NCI-H524 treated with DMSO at 0.1 percent for 48 hours (cell line): ENCODE measurements at regions not wholly inside any gene's neighbourhood (a gene's known extent, or its start where the extent isn't known, plus 50 kb on each side); places are given as distances from the start of the nearest gene placed in this dataset.
"Not testable (repeated sequence)": the region's sequence is repeated elsewhere in the genome, so short reads cannot be mapped to it uniquely, and the experiment has no call there.

Source experiments
- DNase-seq: peaks from one replicate; lab custom pipeline; 2025; lab: John Stamatoyannopoulos, UW

GRCh38 chr2:176763851-176764404, 448.7 kb upstream of the HNRNPA3 start:
- DNase-seq = no peak

GRCh38 chr2:176764921-176765320, 447.7 kb upstream of the HNRNPA3 start:
- DNase-seq = no peak

GRCh38 chr2:176766005-176766404, 446.6 kb upstream of the HNRNPA3 start:
- DNase-seq = no peak

- peak; percentile 48 for DNase-seq
Measured at GRCh38 chr2:176768185-176768584, 444.4 kb upstream of the HNRNPA3 start.

- no peak for DNase-seq
Measured at GRCh38 chr2:176769021-176769420, 443.6 kb upstream of the HNRNPA3 start.

- no peak for DNase-seq
Measured at GRCh38 chr2:176769499-176770370, 442.9 kb upstream of the HNRNPA3 start.

GRCh38 chr2:176772816-176773215, 439.8 kb upstream of the HNRNPA3 start:
- DNase-seq = no peak

GRCh38 chr2:176774766-176775451, 437.7 kb upstream of the HNRNPA3 start:
- DNase-seq = no peak

- no peak for DNase-seq
Measured at GRCh38 chr2:176777262-176777661, 435.3 kb upstream of the HNRNPA3 start.

GRCh38 chr2:176779917-176780316, 432.7 kb upstream of the HNRNPA3 start:
- DNase-seq = no peak

GRCh38 chr2:176780348-176780747, 432.2 kb upstream of the HNRNPA3 start:
- no peak for DNase-seq

- no peak for DNase-seq
Measured at GRCh38 chr2:176781570-176782217, 430.9 kb upstream of the HNRNPA3 start.

- no peak for DNase-seq
Measured at GRCh38 chr2:176784633-176785200, 427.9 kb upstream of the HNRNPA3 start.

GRCh38 chr2:176789751-176790150, 422.8 kb upstream of the HNRNPA3 start:
- DNase-seq = no peak

GRCh38 chr2:176790468-176790867, 422.1 kb upstream of the HNRNPA3 start:
- DNase-seq = no peak

- DNase-seq = no peak
Measured at GRCh38 chr2:176793792-176794191, 418.8 kb upstream of the HNRNPA3 start.

GRCh38 chr2:176794392-176794791, 418.2 kb upstream of the HNRNPA3 start:
- no peak for DNase-seq

- DNase-seq = no peak
Measured at GRCh38 chr2:176795823-176796222, 416.8 kb upstream of the HNRNPA3 start.

- not testable (repeated sequence) for DNase-seq
Measured at GRCh38 chr2:176796677-176797076, 415.9 kb upstream of the HNRNPA3 start.

- no peak for DNase-seq
Measured at GRCh38 chr2:176804392-176804791, 408.2 kb upstream of the HNRNPA3 start.

GRCh38 chr2:176805345-176805744, 407.2 kb upstream of the HNRNPA3 start:
- DNase-seq = no peak

GRCh38 chr2:176812246-176812775, 400.3 kb upstream of the HNRNPA3 start:
- DNase-seq = no peak
